ENCODE measurements at regions not wholly inside any gene's neighbourhood (a gene's known extent, or its start where the extent isn't known, plus 50 kb on each side); places are given as distances from the start of the nearest gene placed in this dataset.

GRCh38 chr5:148941810-148942209 is 115.4 kb downstream of the ADRB2 start:
- TF ChIP-seq POLR2A (IDR thresholded peaks at IDR 0.05; ENCODE audit: extremely low read depth, insufficient read length), result no peak
- no peak for TF ChIP-seq CTCF (IDR thresholded peaks at IDR 0.05; ENCODE audit: low read depth, low read length)
- TF ChIP-seq MAX (IDR thresholded peaks at IDR 0.05; ENCODE audit: low read depth, low read length), result no peak

All from NB4 (cell line).